Brain microvascular endothelial cell (primary cell): ENCODE measurements at regions not wholly inside any gene's neighbourhood (a gene's known extent, or its start where the extent isn't known, plus 50 kb on each side); places are given as distances from the start of the nearest gene placed in this dataset.

ENCODE experiments used
- DNase-seq: peaks from one replicate; pipeline ENCODE4 v3.0.0-alpha.2; 2020
- H3K27ac ChIP-seq: fragments of 250-450 bp; sonication (Bioruptor Pico); 2 replicates; pipeline ENCODE4 v1.5.1; 2020; ENCODE audit warnings: mild to moderate bottlenecking, moderate library complexity
- H3K27me3 ChIP-seq: fragments of 250-450 bp; sonication (Bioruptor Pico); replicated peaks from 2 replicates; pipeline ENCODE4 v1.5.1; 2020; ENCODE audit warnings: mild to moderate bottlenecking
- H3K36me3 ChIP-seq: fragments of 250-450 bp; sonication (Bioruptor Pico); replicated peaks from 2 replicates; pipeline ENCODE4 v1.5.1; 2020; ENCODE audit warnings: mild to moderate bottlenecking
- H3K4me3 ChIP-seq: 2 replicates; pipeline ENCODE4 v1.5.1; 2011; ENCODE audit warnings: low read depth, mild to moderate bottlenecking, control low read depth, low read length, moderate library complexity
- in situ Hi-C: cut with HindIII; loops from 2 replicates; pipeline ENCODE4 v1.10.0; 2017; ENCODE audit warnings: low sequenced_read_pairs, low pct_ligation_motif_present
- TF ChIP-seq, protein P1 (sequence below): IDR thresholded peaks from 2 replicates; pipeline ENCODE4 v1.5.1; 2011; ENCODE audit warnings: low read depth, mild to moderate bottlenecking, moderate library complexity, low read length, control low read depth, inconsistent platforms; ENCODE audit errors: missing control alignments

DNA sequence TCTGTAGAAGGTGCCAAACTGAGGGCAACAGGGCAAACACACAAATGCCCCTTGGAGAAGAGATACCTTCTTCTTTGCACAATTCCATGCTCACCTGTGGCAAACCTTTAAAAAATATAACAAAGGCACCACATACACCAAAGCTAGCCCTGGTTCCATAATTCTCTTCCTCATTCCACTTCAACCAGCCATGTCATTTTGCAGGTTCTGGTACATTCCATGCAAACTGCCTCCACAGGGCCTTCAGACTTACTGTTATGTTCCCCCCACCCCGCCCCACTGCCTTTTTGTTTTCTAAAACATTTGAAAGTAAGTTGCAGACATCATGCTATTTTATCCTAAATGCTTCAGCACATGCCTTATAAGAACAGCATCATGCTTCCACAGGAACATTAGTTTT, 269.0 kb downstream of the NSUN3 start:
- Histone ChIP-seq H3K4me3 (no peak overlapping the region), H3K27me3 (no peaks in the 10 kb centered on the region), H3K36me3 (no peaks in the 10 kb centered on the region), H3K27ac (no peak overlapping the region)
- in situ Hi-C loops, result no loop called here
- TF ChIP-seq, protein P1, sequence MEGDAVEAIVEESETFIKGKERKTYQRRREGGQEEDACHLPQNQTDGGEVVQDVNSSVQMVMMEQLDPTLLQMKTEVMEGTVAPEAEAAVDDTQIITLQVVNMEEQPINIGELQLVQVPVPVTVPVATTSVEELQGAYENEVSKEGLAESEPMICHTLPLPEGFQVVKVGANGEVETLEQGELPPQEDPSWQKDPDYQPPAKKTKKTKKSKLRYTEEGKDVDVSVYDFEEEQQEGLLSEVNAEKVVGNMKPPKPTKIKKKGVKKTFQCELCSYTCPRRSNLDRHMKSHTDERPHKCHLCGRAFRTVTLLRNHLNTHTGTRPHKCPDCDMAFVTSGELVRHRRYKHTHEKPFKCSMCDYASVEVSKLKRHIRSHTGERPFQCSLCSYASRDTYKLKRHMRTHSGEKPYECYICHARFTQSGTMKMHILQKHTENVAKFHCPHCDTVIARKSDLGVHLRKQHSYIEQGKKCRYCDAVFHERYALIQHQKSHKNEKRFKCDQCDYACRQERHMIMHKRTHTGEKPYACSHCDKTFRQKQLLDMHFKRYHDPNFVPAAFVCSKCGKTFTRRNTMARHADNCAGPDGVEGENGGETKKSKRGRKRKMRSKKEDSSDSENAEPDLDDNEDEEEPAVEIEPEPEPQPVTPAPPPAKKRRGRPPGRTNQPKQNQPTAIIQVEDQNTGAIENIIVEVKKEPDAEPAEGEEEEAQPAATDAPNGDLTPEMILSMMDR, result no peak
- DNase-seq, result no peak

DNA sequence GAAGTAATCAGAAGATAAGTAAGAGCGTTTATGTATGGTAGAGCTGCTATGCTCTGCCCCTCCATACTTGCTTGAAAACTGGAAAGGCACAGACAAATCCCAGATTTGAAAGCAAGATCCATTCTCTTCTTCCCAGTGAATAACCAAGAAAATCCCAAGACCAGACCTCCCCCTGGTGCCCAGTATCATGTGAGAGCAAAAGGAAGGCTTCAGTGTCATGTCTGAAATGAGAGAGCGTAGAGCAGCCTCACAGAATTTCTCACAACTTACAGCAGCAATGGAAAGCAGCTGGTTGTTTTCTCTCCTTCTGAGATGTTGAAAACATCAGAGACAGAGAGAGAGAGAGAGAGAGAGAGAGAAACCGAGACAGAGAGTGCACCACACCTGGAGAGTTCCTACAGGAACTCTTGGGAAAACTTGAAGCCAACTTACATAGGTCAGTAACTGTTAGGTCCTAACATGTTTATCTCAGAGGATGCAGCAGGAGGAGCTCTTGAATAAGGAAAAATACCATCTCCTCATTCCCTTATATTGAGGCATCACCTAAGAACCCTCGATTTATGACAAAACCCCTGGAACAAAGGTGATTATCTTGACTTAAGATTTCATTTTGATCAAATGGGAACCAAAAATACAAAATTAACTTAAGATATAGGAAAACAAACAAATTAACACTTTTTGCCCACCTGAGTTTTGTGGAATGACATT, 273.3 kb downstream of the NSUN3 start:
- peak; percentile 40 for DNase-seq
- TF ChIP-seq, protein P1, result peak; percentile 53
- Histone ChIP-seq H3K27me3 (no peaks in the 10 kb centered on the region), H3K4me3 (no peak overlapping the region), H3K27ac (no peak overlapping the region), H3K36me3 (no peaks in the 10 kb centered on the region)
- in situ Hi-C loops, result no loop called here

DNA sequence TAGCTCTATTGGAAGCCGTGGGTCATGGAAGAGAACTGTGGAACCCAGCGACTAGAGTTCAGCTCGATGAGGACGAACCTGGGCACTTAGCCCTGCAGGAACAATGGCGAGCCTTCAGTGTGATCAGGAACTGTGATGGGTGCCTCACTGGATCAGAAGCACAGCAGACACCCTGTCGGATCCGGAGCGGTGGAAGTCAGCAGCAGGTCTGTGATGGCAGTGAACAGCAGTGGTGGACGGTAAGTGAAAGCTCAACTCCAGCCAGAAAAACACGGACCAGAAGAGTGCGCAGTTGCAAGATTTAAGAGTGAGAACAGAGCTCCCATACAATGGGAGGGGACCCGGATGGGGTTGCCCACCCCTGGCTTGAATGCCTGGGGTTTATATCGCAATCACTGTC, 282.2 kb downstream of the NSUN3 start:
- Histone ChIP-seq H3K27ac (no peak overlapping the region), H3K36me3 (no peaks in the 10 kb centered on the region), H3K27me3 (no peaks in the 10 kb centered on the region), H3K4me3 (no peak overlapping the region)
- in situ Hi-C loops, result no loop called here
- DNase-seq, result no peak
- TF ChIP-seq, protein P1, result no peak

DNA sequence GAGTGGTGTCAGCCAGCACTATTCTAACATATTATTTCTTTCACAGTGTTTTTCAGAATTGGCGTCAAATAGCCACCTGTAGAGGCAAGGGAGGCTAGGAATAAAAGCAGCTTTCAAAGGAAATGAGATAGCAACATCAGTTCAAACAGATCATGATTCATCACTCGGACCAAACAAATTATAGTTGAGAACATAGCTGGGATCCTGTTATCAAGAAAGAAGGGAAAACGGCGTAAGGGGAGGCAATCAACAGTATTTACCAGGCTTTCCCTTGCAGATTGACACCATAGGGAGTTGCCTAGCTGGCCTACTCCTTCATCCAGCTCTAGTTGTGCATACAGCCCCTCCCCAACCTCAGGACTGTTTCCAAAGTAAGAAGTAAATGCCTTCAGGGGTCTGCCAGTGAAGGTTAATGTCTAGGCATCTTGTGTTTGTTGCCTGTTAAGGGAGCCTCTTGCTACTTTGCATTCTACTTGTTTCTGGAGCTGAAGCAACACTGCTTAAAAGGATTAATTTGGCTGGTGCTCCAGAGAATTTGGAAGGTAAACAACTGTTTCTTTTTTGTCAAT, 286.5 kb downstream of the NSUN3 start:
- TF ChIP-seq, protein P1, result no peak
- no peaks in the 10 kb centered on the region for H3K36me3 ChIP-seq
- no peak overlapping the region for H3K27ac ChIP-seq
- no peaks in the 10 kb centered on the region for H3K27me3 ChIP-seq
- DNase-seq, result no peak
- H3K4me3 ChIP-seq, result no peak overlapping the region
- in situ Hi-C loops, result no loop called here

DNA sequence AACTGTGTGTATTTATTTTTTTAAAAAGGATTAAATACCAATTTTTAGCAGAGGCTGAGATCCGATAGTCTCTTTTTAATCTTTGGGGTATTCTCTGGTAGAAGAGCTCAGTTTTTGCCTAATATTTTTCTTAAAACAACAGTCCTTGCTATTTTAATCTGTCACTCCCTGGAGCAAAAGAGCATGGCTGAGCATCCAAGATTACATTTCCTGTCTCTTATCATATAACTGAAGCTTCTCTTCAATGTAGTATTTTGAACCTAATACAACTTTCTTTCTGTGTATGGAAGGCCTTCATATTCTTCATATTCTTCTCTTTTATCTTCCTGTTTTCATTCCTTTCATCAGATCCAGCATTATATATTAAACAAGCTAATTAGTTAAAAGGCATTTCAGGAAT, 293.7 kb downstream of the NSUN3 start:
- DNase-seq, result no peak
- Histone ChIP-seq H3K27ac (no peak overlapping the region), H3K4me3 (no peak overlapping the region), H3K36me3 (no peaks in the 10 kb centered on the region), H3K27me3 (no peaks in the 10 kb centered on the region)
- in situ Hi-C loops, result no loop called here
- TF ChIP-seq, protein P1, result no peak

DNA sequence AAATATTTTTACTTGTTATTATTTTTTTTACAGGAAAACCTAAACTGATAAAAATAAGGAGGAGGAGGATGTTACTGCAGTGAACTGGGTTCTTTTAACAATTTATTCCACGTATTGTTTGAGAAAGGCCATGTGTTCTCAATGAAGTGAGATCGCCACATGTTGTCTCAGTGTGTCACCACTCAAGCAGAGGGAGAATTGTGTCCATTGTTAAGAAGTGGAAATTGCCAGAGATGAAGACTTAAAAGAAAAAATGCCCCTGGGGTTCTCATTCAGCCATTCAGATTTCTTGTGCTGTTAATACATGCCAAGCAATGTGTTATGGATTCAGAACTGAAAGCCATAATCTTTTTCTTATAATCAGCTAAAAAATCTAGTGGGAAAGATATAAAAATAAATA, 297.1 kb downstream of the NSUN3 start:
- DNase-seq, result no peak
- TF ChIP-seq, protein P1, result no peak
- Histone ChIP-seq H3K27ac (no peak overlapping the region), H3K27me3 (no peaks in the 10 kb centered on the region), H3K4me3 (no peak overlapping the region), H3K36me3 (no peaks in the 10 kb centered on the region)
- in situ Hi-C loops, result no loop called here
